CD14-positive monocyte (primary cell): ENCODE measurements at regions not wholly inside any gene's neighbourhood (a gene's known extent, or its start where the extent isn't known, plus 50 kb on each side); places are given as distances from the start of the nearest gene placed in this dataset.
"Not testable (repeated sequence)": the region's sequence is repeated elsewhere in the genome, so short reads cannot be mapped to it uniquely, and the experiment has no call there.

ENCODE experiments used
- DNase-seq, 3 donors: peaks; one replicate each; pipeline ENCODE4 v3.0.0-alpha.2; 2011 to 2022
- H2AFZ ChIP-seq: 2 replicates; pipeline ENCODE4 v1.6.0; 2012; ENCODE audit warnings: mild to moderate bottlenecking, low read depth, low read length, inconsistent platforms; ENCODE audit not compliant: insufficient read depth, poor library complexity, severe bottlenecking
- H3K27ac ChIP-seq, 2 donors: 1 replicate in 1 of 2; 2 replicates in 1 of 2; pipeline ENCODE4 v1.5.1; 2012 to 2013; ENCODE audit warnings: low read length in 2 of 2, control low read depth in 1 of 2, inconsistent platforms in 1 of 2, low read depth in 1 of 2, mild to moderate bottlenecking in 1 of 2
- H3K27me3 ChIP-seq, 2 donors: one replicate each; pipeline versions ENCODE4 v1.6.0 to v1.6.1; 2011 to 2013; ENCODE audit warnings: low read length in 2 of 2; ENCODE audit not compliant: control insufficient read depth in 2 of 2, insufficient read depth in 2 of 2
- H3K36me3 ChIP-seq, 2 donors: replicated peaks in 1 of 2; 1 replicate in 1 of 2; 2 replicates in 1 of 2; pipeline versions ENCODE4 v1.5.1 to v1.6.1; 2012 to 2013; ENCODE audit warnings: low read length in 2 of 2, control low read depth in 1 of 2, inconsistent platforms in 1 of 2, mild to moderate bottlenecking in 1 of 2; ENCODE audit not compliant: insufficient read depth in 2 of 2, control insufficient read depth in 1 of 2
- H3K4me1 ChIP-seq, 2 donors: 1 replicate in 1 of 2; 2 replicates in 1 of 2; pipeline versions ENCODE4 v1.5.1 to v1.6.1; 2012 to 2013; ENCODE audit warnings: low read length in 2 of 2, control low read depth in 1 of 2, inconsistent platforms in 1 of 2, mild to moderate bottlenecking in 1 of 2, moderate library complexity in 1 of 2; ENCODE audit not compliant: insufficient read depth in 2 of 2, control insufficient read depth in 1 of 2
- H3K4me2 ChIP-seq: replicated peaks from 2 replicates; pipeline ENCODE3; 2012; ENCODE audit warnings: low read length, moderate library complexity, mild to moderate bottlenecking; ENCODE audit not compliant: poor library complexity, severe bottlenecking; ENCODE audit errors: extremely low read depth
- H3K4me3 ChIP-seq, 3 experiments: fragments of 200-600 bp in 1 of 3; sonication (generic) in 1 of 3; replicated peaks in 1 of 3; 1 replicate in 2 of 3; 2 replicates in 1 of 3; pipeline ENCODE4 v1.5.1; 2011 to 2013; ENCODE audit warnings: low read length in 3 of 3, mild to moderate bottlenecking in 3 of 3, control low read depth in 2 of 3, low read depth in 2 of 3, inconsistent platforms in 1 of 3, moderate library complexity in 1 of 3
- H3K79me2 ChIP-seq: 2 replicates; pipeline ENCODE4 v1.6.0; 2012; ENCODE audit warnings: mild to moderate bottlenecking, control low read depth, inconsistent platforms, low read length, moderate library complexity; ENCODE audit not compliant: insufficient read depth
- H3K9ac ChIP-seq: 2 replicates; pipeline ENCODE4 v1.6.0; 2017; ENCODE audit warnings: low read length, mild to moderate bottlenecking; ENCODE audit not compliant: insufficient read depth, poor library complexity, severe bottlenecking
- H3K9me3 ChIP-seq, 2 donors: replicated peaks in 1 of 2; 1 replicate in 1 of 2; 2 replicates in 1 of 2; pipeline versions ENCODE4 v1.5.1 to v1.6.1; 2012 to 2013; ENCODE audit warnings: low read length in 2 of 2, control low read depth in 1 of 2; ENCODE audit not compliant: control insufficient read depth in 1 of 2, insufficient read depth in 1 of 2
- H4K20me1 ChIP-seq: 2 replicates; pipeline ENCODE4 v1.6.0; 2012; ENCODE audit warnings: mild to moderate bottlenecking, low read length, control low read depth, moderate library complexity; ENCODE audit not compliant: insufficient read depth
- H3K27ac Mint-ChIP-seq, 7 donors: one replicate each; pipeline ENCODE4 v1.8.0; 2020; ENCODE audit warnings: mild to moderate bottlenecking in 7 of 7, mixed read lengths in 7 of 7, moderate library complexity in 6 of 7, inconsistent platforms in 2 of 7
- H3K27me3 Mint-ChIP-seq, 3 donors: one replicate each; pipeline ENCODE4 v1.8.0; 2021 to 2022; ENCODE audit warnings: low read depth in 3 of 3, mild to moderate bottlenecking in 3 of 3, mixed read lengths in 3 of 3, moderate library complexity in 3 of 3, inconsistent platforms in 1 of 3
- H3K36me3 Mint-ChIP-seq, 2 donors: one replicate each; pipeline ENCODE4 v1.8.0; 2020; ENCODE audit warnings: mixed read lengths in 2 of 2, inconsistent platforms in 1 of 2, mild to moderate bottlenecking in 1 of 2
- H3K4me1 Mint-ChIP-seq: one replicate; pipeline ENCODE4 v1.8.0; 2020; ENCODE audit warnings: mild to moderate bottlenecking, mixed read lengths
- H3K4me3 Mint-ChIP-seq, 2 donors: one replicate each; pipeline ENCODE4 v1.8.0; 2020; ENCODE audit warnings: mild to moderate bottlenecking in 2 of 2, mixed read lengths in 2 of 2, moderate library complexity in 1 of 2
- H3K9me3 Mint-ChIP-seq, 7 donors: one replicate each; pipeline ENCODE4 v1.8.0; 2020 to 2022; ENCODE audit warnings: mixed read lengths in 7 of 7, mild to moderate bottlenecking in 6 of 7, moderate library complexity in 6 of 7, inconsistent platforms in 2 of 7
- CTCF ChIP-seq: fragments of 200-600 bp; IDR thresholded peaks from one replicate; pipeline ENCODE4 v1.8.0; 2022; ENCODE audit warnings: antibody characterized with exemption, mild to moderate bottlenecking
- WGBS: methylation state at CpG from one replicate; pipeline ENCODE4 v1.1.5; 2013; ENCODE audit warnings: missing lambda C conversion rate; ENCODE audit not compliant: insufficient coverage; 5-methylcytosine and 5-hydroxymethylcytosine counted together
- intact Hi-C, 2 donors: fragments of 100-400 bp; cut with micrococcal nuclease; formaldehyde crosslinking; loops; one replicate each; pipeline versions ENCODE4 v1.15.0 to v1.15.1; 2023

- H3K27ac ChIP-seq, H3K36me3 Mint-ChIP-seq, H4K20me1 ChIP-seq, H3K27me3 Mint-ChIP-seq, H3K27me3 ChIP-seq, H3K27ac Mint-ChIP-seq, H3K79me2 ChIP-seq, H3K4me2 ChIP-seq, H2AFZ ChIP-seq, H3K4me3 Mint-ChIP-seq, H3K4me3 ChIP-seq, H3K4me1 ChIP-seq, H3K9ac ChIP-seq, DNase-seq, H3K9me3 ChIP-seq, H3K36me3 ChIP-seq, intact Hi-C loops: not testable (repeated sequence)
- peaks cover 2 to 10% (median 4%) of the 10 kb centered on the region in 7 donors for H3K9me3 Mint-ChIP-seq
- 98% methylated on average over 7 of the region's 7 CpGs for WGBS
- H3K4me1 Mint-ChIP-seq = peaks cover 18% of the 10 kb centered on the region
Observed at GRCh38 chr1:207196135-207196534, 92.1 kb downstream of the C4BPA start.

- H3K4me3 Mint-ChIP-seq, intact Hi-C loops, H2AFZ ChIP-seq, H3K27ac Mint-ChIP-seq, H3K27me3 ChIP-seq, H3K4me3 ChIP-seq, H3K36me3 ChIP-seq, H3K9ac ChIP-seq, H3K9me3 Mint-ChIP-seq, DNase-seq, H3K4me2 ChIP-seq, H3K36me3 Mint-ChIP-seq, H3K27ac ChIP-seq, H3K27me3 Mint-ChIP-seq, H3K9me3 ChIP-seq, H3K79me2 ChIP-seq, H4K20me1 ChIP-seq: not testable (repeated sequence)
- H3K4me1 Mint-ChIP-seq = peaks cover 32% of the 10 kb centered on the region
- H3K4me1 ChIP-seq = peaks cover 8 to 26% of the 10 kb centered on the region in 2 donors
- WGBS = 100% methylated on average over 1 of the region's 3 CpGs
Observed at GRCh38 chr1:207201534-207201933, 97.5 kb downstream of the C4BPA start.

GRCh38 chr1:207202480-207202879, 98.4 kb downstream of the C4BPA start:
- H3K27ac ChIP-seq = no peak overlapping the region
- H2AFZ ChIP-seq = no peak overlapping the region
- no peaks in the 10 kb centered on the region for H3K27me3 ChIP-seq
- H3K9ac ChIP-seq = no peak overlapping the region
- H3K9me3 ChIP-seq = no peaks in the 10 kb centered on the region
- WGBS = 88% methylated on average over 3 of the region's 3 CpGs
- no peak overlapping the region for H3K4me3 Mint-ChIP-seq
- H3K4me2 ChIP-seq = no peak overlapping the region
- H3K4me3 ChIP-seq = no peak overlapping the region
- no peak for TF ChIP-seq CTCF
- H3K4me1 Mint-ChIP-seq = peaks cover 33% of the 10 kb centered on the region
- peaks cover 3 to 12% (median 6%) of the 10 kb centered on the region in 7 donors for H3K9me3 Mint-ChIP-seq
- peaks cover 8 to 26% of the 10 kb centered on the region in 2 donors for H3K4me1 ChIP-seq
- peaks cover 0 to 5% (median 2%) of the 10 kb centered on the region in 3 donors for H3K27me3 Mint-ChIP-seq
- H3K36me3 Mint-ChIP-seq = peaks cover 0 to 4% of the 10 kb centered on the region in 2 donors
- H4K20me1 ChIP-seq = no peaks in the 10 kb centered on the region
- no peaks in the 10 kb centered on the region for H3K36me3 ChIP-seq
- intact Hi-C loops = no loop called here
- peak overlapping the region in 1 of 7 donors; percentile 41 for H3K27ac Mint-ChIP-seq
- DNase-seq = peak in 1 of 3 donors; percentile 12
- H3K79me2 ChIP-seq = no peaks in the 10 kb centered on the region
